WTC11 (cell line): ENCODE measurements at regions not wholly inside any gene's neighbourhood (a gene's known extent, or its start where the extent isn't known, plus 50 kb on each side); places are given as distances from the start of the nearest gene placed in this dataset.

Experiments used
- CDX4 ChIP-seq: fragments of 250-450 bp; sonication (Bioruptor Pico); IDR thresholded peaks from 2 replicates; pipeline ENCODE4 v1.9.0; 2021; ENCODE audit warnings: moderate library complexity, mild to moderate bottlenecking, inconsistent platforms, borderline replicate concordance
- CTCF ChIP-seq: fragments of 200-600 bp; IDR thresholded peaks from 2 replicates; pipeline ENCODE4 v1.8.0; 2022; ENCODE audit warnings: antibody characterized with exemption
- FOXJ3 ChIP-seq: sonication (generic); formaldehyde crosslinking; IDR thresholded peaks from 2 replicates; pipeline ENCODE4 v1.9.0; 2021; ENCODE audit warnings: missing genetic modification reagents, mild to moderate bottlenecking, borderline replicate concordance
- FOXK1 ChIP-seq: sonication (generic); formaldehyde crosslinking; IDR thresholded peaks from 2 replicates; pipeline ENCODE4 v1.8.0; 2022; ENCODE audit warnings: mild to moderate bottlenecking, moderate library complexity, missing genetic modification reagents
- MAX ChIP-seq: sonication (generic); formaldehyde crosslinking; IDR thresholded peaks from 2 replicates; pipeline ENCODE4 v1.8.0; 2022; ENCODE audit warnings: mild to moderate bottlenecking, missing genetic modification reagents
- MXD4 ChIP-seq: fragments of 250-450 bp; sonication (Bioruptor Pico); IDR thresholded peaks from 2 replicates; pipeline ENCODE4 v1.8.0; 2021; ENCODE audit warnings: mild to moderate bottlenecking, moderate library complexity, borderline replicate concordance
- NR2C2 ChIP-seq: sonication (generic); formaldehyde crosslinking; IDR thresholded peaks from 2 replicates; pipeline ENCODE4 v1.8.0; 2022; ENCODE audit warnings: mild to moderate bottlenecking, missing genetic modification reagents
- OVOL2 ChIP-seq: fragments of 250-450 bp; sonication (Bioruptor Pico); IDR thresholded peaks from 2 replicates; pipeline ENCODE4 v1.9.0; 2021; ENCODE audit warnings: mild to moderate bottlenecking, borderline replicate concordance
- RELA ChIP-seq: sonication (generic); formaldehyde crosslinking; IDR thresholded peaks from 2 replicates; pipeline ENCODE4 v1.8.1; 2022; ENCODE audit warnings: missing genetic modification reagents, mild to moderate bottlenecking, borderline replicate concordance
- SMAD3 ChIP-seq: sonication (generic); formaldehyde crosslinking; IDR thresholded peaks from 2 replicates; pipeline ENCODE4 v1.8.0; 2022; ENCODE audit warnings: missing genetic modification reagents, mild to moderate bottlenecking, borderline replicate concordance
- TP53 ChIP-seq: sonication (generic); formaldehyde crosslinking; IDR thresholded peaks from 2 replicates; pipeline ENCODE4 v1.8.1; 2023; ENCODE audit warnings: mild to moderate bottlenecking, missing genetic modification reagents
- USF2 ChIP-seq: sonication (generic); formaldehyde crosslinking; IDR thresholded peaks from 2 replicates; pipeline ENCODE4 v1.8.1; 2023; ENCODE audit warnings: mild to moderate bottlenecking, missing genetic modification reagents, moderate library complexity

- TF ChIP-seq CTCF (no peak), USF2 (CRISPR knock-in tag) (no peak), NR2C2 (CRISPR knock-in tag) (no peak), TP53 (CRISPR knock-in tag) (no peak), FOXK1 (CRISPR knock-in tag) (no peak), FOXJ3 (CRISPR knock-in tag) (no peak), MAX (no peak), RELA (CRISPR knock-in tag) (no peak), MXD4 (no peak), CDX4 (CRISPR knock-in tag) (no peak), SMAD3 (no peak), OVOL2 (no peak)
These were observed 101.0 kb upstream of the ZC3H12A start for GRCh38 chr1:37373413-37373812.
